Endothelial cell of umbilical vein (primary cell): ENCODE measurements at regions not wholly inside any gene's neighbourhood (a gene's known extent, or its start where the extent isn't known, plus 50 kb on each side); places are given as distances from the start of the nearest gene placed in this dataset.

Source experiments
- BruUV-seq: library from RNA; stranded (reverse); fragments of 400-500 nt; replicated peaks from 2 replicates; lab custom pipeline; 2021; lab: Mats Ljungman, UMichigan
- CTCF ChIA-PET: fragments of 300-600, 350-600 bp; sonication (Branson Sonifier 250); formaldehyde crosslinking; loops from one replicate; lab custom pipeline; 2021; ENCODE audit warnings: antibody characterized with exemption, inconsistent platforms; lab: Charles Lee
- POLR2A ChIA-PET: fragments of 300-600, 350-600 bp; sonication (Branson Sonifier 250); formaldehyde crosslinking; loops from one replicate; lab custom pipeline; 2021; ENCODE audit warnings: antibody characterized with exemption, inconsistent platforms; lab: Charles Lee
- DNase-seq: peaks from one replicate; pipeline ENCODE4 v3.0.0-alpha.2; 2011; ENCODE audit warnings: low read depth, low spot score
- FAIRE-seq: peaks from 2 replicates; lab custom pipeline; 2011; peaks lifted over from hg19 to GRCh38; lab: Jason Lieb, UNC
- H2AFZ ChIP-seq: 2 replicates; pipeline ENCODE4 v1.6.0; 2012; ENCODE audit warnings: low read depth, low read length, control low read depth, inconsistent platforms
- H3K27ac ChIP-seq: 2 replicates; pipeline ENCODE4 v1.5.1; 2011; ENCODE audit warnings: low read depth, mild to moderate bottlenecking, control low read depth, low read length, moderate library complexity; ENCODE audit not compliant: insufficient read depth
- H3K27me3 ChIP-seq, 2 experiments: 2 replicates each; pipeline versions ENCODE4 v1.6.0 to v1.6.1; 2011; ENCODE audit warnings: low read length in 2 of 2, mixed read lengths in 1 of 2; ENCODE audit not compliant: control insufficient read depth in 2 of 2, insufficient read depth in 2 of 2
- H3K36me3 ChIP-seq, 2 experiments: 2 replicates in 1 of 2; 3 replicates in 1 of 2; pipeline ENCODE4 v1.5.1; 2011; ENCODE audit warnings: low read length in 2 of 2, mild to moderate bottlenecking in 1 of 2, moderate library complexity in 1 of 2; ENCODE audit not compliant: control insufficient read depth in 2 of 2, insufficient read depth in 2 of 2; ENCODE audit errors: extremely low read depth in 1 of 2
- H3K4me1 ChIP-seq: 3 replicates; pipeline ENCODE4 v1.5.1; 2011; ENCODE audit warnings: mild to moderate bottlenecking, low read length; ENCODE audit not compliant: control insufficient read depth, insufficient read depth; ENCODE audit errors: extremely low read depth
- H3K4me2 ChIP-seq: 2 replicates; pipeline ENCODE4 v1.6.1; 2011; ENCODE audit warnings: low read length, control low read depth, mixed read lengths; ENCODE audit not compliant: insufficient read depth
- H3K4me3 ChIP-seq, 3 experiments: fragments of 200-600 bp in 1 of 3; sonication (generic), shearing (Covaris generic) in 1 of 3; replicated peaks in 1 of 3; 2 replicates each; pipeline ENCODE4 v1.5.1; 2011 to 2016; ENCODE audit warnings: control low read depth in 3 of 3, low read length in 3 of 3, mild to moderate bottlenecking in 2 of 3, inconsistent platforms in 1 of 3, low read depth in 1 of 3, moderate library complexity in 1 of 3; ENCODE audit not compliant: insufficient read depth in 1 of 3
- H3K79me2 ChIP-seq: 2 replicates; pipeline ENCODE4 v1.6.0; 2012; ENCODE audit warnings: low read length, inconsistent platforms; ENCODE audit not compliant: control insufficient read depth, insufficient read depth
- H3K9ac ChIP-seq: replicated peaks from 2 replicates; pipeline ENCODE3; 2011; ENCODE audit warnings: low read length, control low read depth; ENCODE audit not compliant: insufficient read depth; ENCODE audit errors: extremely low read depth
- H3K9me1 ChIP-seq: replicated peaks from 3 replicates; pipeline ENCODE4 v1.6.0; 2011; ENCODE audit warnings: mild to moderate bottlenecking, low read length; ENCODE audit not compliant: control insufficient read depth, insufficient read depth; ENCODE audit errors: extremely low read depth
- H3K9me3 ChIP-seq: replicated peaks from 2 replicates; pipeline ENCODE4 v1.5.1; 2012; ENCODE audit warnings: low read length, inconsistent platforms; ENCODE audit not compliant: control insufficient read depth, insufficient read depth
- H4K20me1 ChIP-seq: replicated peaks from 2 replicates; pipeline ENCODE3; 2011; ENCODE audit warnings: mild to moderate bottlenecking, low read length; ENCODE audit not compliant: control insufficient read depth, insufficient read depth; ENCODE audit errors: extremely low read depth
- FOS ChIP-seq: IDR thresholded peaks from 2 replicates; pipeline ENCODE4 v1.6.1; 2011; ENCODE audit warnings: mild to moderate bottlenecking, low read length, moderate library complexity, borderline replicate concordance; ENCODE audit not compliant: insufficient read depth
- MYC ChIP-seq: IDR thresholded peaks from one replicate; pipeline ENCODE4 v1.6.1; 2011; ENCODE audit warnings: mild to moderate bottlenecking, low read depth, low read length
- POLR2A ChIP-seq: IDR thresholded peaks from 2 replicates; pipeline ENCODE4 v1.6.1; 2012; ENCODE audit warnings: low read depth, mild to moderate bottlenecking, control low read depth, low read length
- POLR2AphosphoS5 ChIP-seq: IDR thresholded peaks from 2 replicates; pipeline ENCODE4 v1.6.1; 2012; ENCODE audit warnings: low read depth, mild to moderate bottlenecking, control low read depth, low read length, moderate library complexity; ENCODE audit not compliant: insufficient read depth
- dilution Hi-C: fragments of 300-500 bp; cut with MboI; formaldehyde crosslinking; loops from one replicate; pipeline ENCODE4 v1.15.0; 2019; ENCODE audit warnings: low sequenced_read_pairs; ENCODE audit not compliant: extremely low pct_ligation_motif_present
- intact Hi-C: fragments of 100-400 bp; cut with micrococcal nuclease; formaldehyde crosslinking; loops from one replicate; pipeline ENCODE4 v1.10.0; 2022

- DNase-seq (no peak), FAIRE-seq (no peak)
- Histone ChIP-seq H3K4me3 (no peak overlapping the region), H4K20me1 (no peaks in the 10 kb centered on the region), H3K4me1 (no peaks in the 10 kb centered on the region), H3K79me2 (no peaks in the 10 kb centered on the region), H3K9me1 (no peaks in the 10 kb centered on the region), H3K36me3 (no peaks in the 10 kb centered on the region), H3K9ac (no peak overlapping the region), H3K9me3 (no peaks in the 10 kb centered on the region), H3K4me2 (no peak overlapping the region), H2AFZ (no peak overlapping the region), H3K27me3 (no peaks in the 10 kb centered on the region), H3K27ac (no peak overlapping the region)
- POLR2A ChIA-PET: no interaction called here
- dilution Hi-C loops (no loop called here), intact Hi-C loops (no loop called here)
- no peak for TF ChIP-seq POLR2A
- no TSS peak for BruUV-seq
- CTCF ChIA-PET: interaction anchor here (0.5 to 0.8 kb wide), 2 partner anchors 25 to 632 kb away, joined by 3 to 6 read pairs; no protein-coding TSS in a partner anchor
These were observed 736.3 kb downstream of the EFNB2 start for GRCh38 chr13:105799155-105799554.

- H3K36me3 ChIP-seq: no peaks in the 10 kb centered on the region
- no peaks in the 10 kb centered on the region for H3K79me2 ChIP-seq
- CTCF ChIA-PET: no interaction called here
- FAIRE-seq: no peak
- H3K4me1 ChIP-seq: no peaks in the 10 kb centered on the region
- POLR2A ChIA-PET: no interaction called here
- no peak for TF ChIP-seq MYC
- TF ChIP-seq POLR2A: no peak
- no peaks in the 10 kb centered on the region for H3K27me3 ChIP-seq
- no peaks in the 10 kb centered on the region for H3K9me3 ChIP-seq
- H4K20me1 ChIP-seq: no peaks in the 10 kb centered on the region
- H3K4me3 ChIP-seq: no peak overlapping the region
- H3K9ac ChIP-seq: no peak overlapping the region
- dilution Hi-C loops: no loop called here
- intact Hi-C loops: no loop called here
- no TSS peak for BruUV-seq
- no peak overlapping the region for H3K4me2 ChIP-seq
- no peak overlapping the region for H2AFZ ChIP-seq
- H3K9me1 ChIP-seq: no peaks in the 10 kb centered on the region
- no peak for DNase-seq
- no peak overlapping the region for H3K27ac ChIP-seq
These were observed 736.9 kb downstream of the EFNB2 start for GRCh38 chr13:105798541-105798940.

GRCh38 chr13:105796081-105796480 lies 739.4 kb downstream of the EFNB2 start:
- intact Hi-C loops (no loop called here), dilution Hi-C loops (no loop called here)
- Histone ChIP-seq H3K4me2 (no peak overlapping the region), H3K9me1 (no peaks in the 10 kb centered on the region), H3K4me3 (no peak overlapping the region), H3K27ac (no peak overlapping the region), H2AFZ (no peak overlapping the region), H4K20me1 (no peaks in the 10 kb centered on the region), H3K9me3 (no peaks in the 10 kb centered on the region), H3K36me3 (no peaks in the 10 kb centered on the region), H3K4me1 (no peaks in the 10 kb centered on the region), H3K9ac (no peak overlapping the region), H3K79me2 (no peaks in the 10 kb centered on the region), H3K27me3 (no peaks in the 10 kb centered on the region)
- FAIRE-seq (no peak), DNase-seq (no peak)
- ChIA-PET CTCF (no interaction called here), POLR2A (no interaction called here)
- TF ChIP-seq FOS: no peak
- TF ChIP-seq POLR2AphosphoS5: no peak
- TF ChIP-seq MYC: no peak
- BruUV-seq: no TSS peak
